22Rv1 (cell line): ENCODE measurements at regions not wholly inside any gene's neighbourhood (a gene's known extent, or its start where the extent isn't known, plus 50 kb on each side); places are given as distances from the start of the nearest gene placed in this dataset.

Source experiments
- CTCF ChIP-seq: fragments of 450-650 bp; IDR thresholded peaks from 2 replicates; pipeline ENCODE4 v1.5.1; 2017; ENCODE audit warnings: mild to moderate bottlenecking
- ZFX ChIP-seq: fragments of 450-650 bp; IDR thresholded peaks from 2 replicates; pipeline ENCODE4 v1.6.1; 2017; ENCODE audit warnings: antibody characterized with exemption, borderline replicate concordance

DNA sequence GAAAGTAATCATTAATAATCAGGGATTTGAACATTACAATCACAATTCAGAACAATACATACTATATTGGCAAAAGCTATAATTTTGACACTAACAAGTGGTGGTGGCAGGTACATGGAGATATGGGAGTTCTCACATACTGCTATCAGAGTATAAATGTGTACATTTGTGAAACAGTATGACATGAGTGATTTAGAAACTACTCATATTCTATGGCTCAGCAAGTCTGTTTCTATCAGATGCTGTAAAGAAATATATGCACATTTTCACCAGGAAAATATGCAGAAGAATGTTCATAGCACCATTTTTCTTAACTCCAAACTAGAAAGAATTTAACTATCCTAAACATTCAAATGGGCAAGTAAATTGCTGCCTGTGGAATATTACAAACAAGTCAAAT lies 620.0 kb downstream of the SH2D4B start:
- TF ChIP-seq CTCF (no peak), ZFX (no peak)
